ENCODE measurements at regions not wholly inside any gene's neighbourhood (a gene's known extent, or its start where the extent isn't known, plus 50 kb on each side); places are given as distances from the start of the nearest gene placed in this dataset.

GRCh38 chr7:86320889-86321288 is 322.8 kb upstream of the GRM3 start:
- H3K18ac ChIP-seq (ENCODE audit: extremely low read depth, low read length): no peak overlapping the region
- H3K79me1 ChIP-seq (ENCODE audit: low read depth, low read length): no peaks in the 10 kb centered on the region
- H3K4me1 ChIP-seq (replicated peaks in 1 of 4; ENCODE audit: control insufficient read depth in 3 of 4, insufficient read depth in 4 of 4, low read length in 3 of 4): no peaks in the 10 kb centered on the region
- no peak for FAIRE-seq
- H2AFZ ChIP-seq (ENCODE audit: low read length): no peak overlapping the region
- no peak overlapping the region for H3K23ac ChIP-seq (ENCODE audit: insufficient read length)
- no peak overlapping the region for H3K4me2 ChIP-seq (ENCODE audit: insufficient read depth in 1 of 2, low read depth in 2 of 2, low read length in 2 of 2)
- no peak overlapping the region for H3K4ac ChIP-seq (replicated peaks; ENCODE audit: insufficient read length, low read depth, low read length)
- no peaks in the 10 kb centered on the region for H3K27me3 ChIP-seq (replicated peaks in 1 of 4; ENCODE audit: control insufficient read depth in 3 of 4, extremely low read depth in 1 of 4, insufficient read depth in 3 of 4, low read length in 3 of 4)
- H3K9me3 ChIP-seq (ENCODE audit: insufficient read depth in 2 of 2, low read depth in 1 of 2, low read length in 1 of 2): no peaks in the 10 kb centered on the region
- no peak for TF ChIP-seq CBX8 (IDR thresholded peaks at IDR 0.05; ENCODE audit: borderline replicate concordance, low read depth, low read length)
- no peak for TF ChIP-seq MAX (IDR thresholded peaks at IDR 0.05)
- TF ChIP-seq RXRA (IDR thresholded peaks at IDR 0.05; ENCODE audit: insufficient read depth, low read depth, low read length): no peak
- no peak for TF ChIP-seq MAFK (IDR thresholded peaks at IDR 0.05; ENCODE audit: low read depth, low read length)
- no peak overlapping the region for H4K8ac ChIP-seq (ENCODE audit: extremely low read depth, insufficient read depth, low read length)
- H3K4me3 ChIP-seq (ENCODE audit: extremely low read depth in 1 of 4, insufficient read depth in 2 of 4, low read depth in 3 of 4, low read length in 4 of 4): no peak overlapping the region
- no peak overlapping the region for H4K91ac ChIP-seq (replicated peaks; ENCODE audit: insufficient read length, low read length)
- no peak overlapping the region for H2BK5ac ChIP-seq (ENCODE audit: low read depth, low read length)
- no peak overlapping the region for H3K56ac ChIP-seq (replicated peaks; ENCODE audit: insufficient read length, low read depth, low read length)
- H3K27ac ChIP-seq (ENCODE audit: low read depth, low read length): no peak overlapping the region
- H2BK15ac ChIP-seq (ENCODE audit: low read length): no peak overlapping the region
- 86% methylated on average over 1 of the region's 1 CpG; no CpG with 5 or more reads in 1 of the 2 experiments for WGBS, 2 experiments (ENCODE audit: extremely low coverage in 1 of 2, insufficient coverage in 1 of 2, insufficient read length in 1 of 2, insufficient replicate concordance in 2 of 2, low coverage in 1 of 2, low lambda C conversion rate in 2 of 2, missing lambda C conversion rate in 1 of 2)
- no peak overlapping the region for H2BK120ac ChIP-seq (replicated peaks; ENCODE audit: low read depth, low read length)
- no peak overlapping the region for H2BK12ac ChIP-seq (ENCODE audit: low read depth, low read length)
- H4K20me1 ChIP-seq (replicated peaks in 1 of 2; ENCODE audit: control insufficient read depth in 1 of 2, insufficient read depth in 2 of 2, low read length in 2 of 2): no peaks in the 10 kb centered on the region
- no peaks in the 10 kb centered on the region for H3K36me3 ChIP-seq (ENCODE audit: control insufficient read depth in 2 of 4, insufficient read depth in 4 of 4, low read length in 3 of 4)
- CTCF ChIA-PET (ENCODE audit: partially characterized antibody): interaction anchor here (0.6 kb wide), 1 partner anchor 90 kb away, joined by 3 read pairs; no protein-coding TSS in a partner anchor
- H4K5ac ChIP-seq (ENCODE audit: insufficient read length, low read depth, low read length): no peak overlapping the region
- H3K79me2 ChIP-seq (ENCODE audit: control insufficient read depth in 1 of 2, insufficient read depth in 2 of 2, low read length in 2 of 2): no peaks in the 10 kb centered on the region
- no peak overlapping the region for H3K9ac ChIP-seq (replicated peaks in 1 of 4; ENCODE audit: extremely low read depth in 1 of 4, low read depth in 3 of 4, low read length in 3 of 4)
- no peak overlapping the region for H2BK20ac ChIP-seq (ENCODE audit: low read length)
- no peak overlapping the region for H2AK5ac ChIP-seq (ENCODE audit: low read depth, low read length)
- no peaks in the 10 kb centered on the region for H3K23me2 ChIP-seq (ENCODE audit: low read depth, low read length)
- POLR2A ChIA-PET (ENCODE audit: partially characterized antibody): interaction anchor here (0.7 kb wide), 1 partner anchor 19 kb away, joined by 3 read pairs; no protein-coding TSS in a partner anchor
- no peak for DNase-seq (ENCODE audit: low read depth in 1 of 2, low spot score in 2 of 2)
- no peak overlapping the region for H3K14ac ChIP-seq (ENCODE audit: insufficient read length)

All from H1 (cell line).